H54 (cell line): ENCODE measurements at regions not wholly inside any gene's neighbourhood (a gene's known extent, or its start where the extent isn't known, plus 50 kb on each side); places are given as distances from the start of the nearest gene placed in this dataset.
"Not testable (repeated sequence)": the region's sequence is repeated elsewhere in the genome, so short reads cannot be mapped to it uniquely, and the experiment has no call there.

Source experiments
- DNase-seq: peaks from one replicate; pipeline ENCODE4 v3.0.0; 2011; ENCODE audit warnings: low spot score, mixed read lengths; ENCODE audit not compliant: insufficient read length
- FAIRE-seq: peaks from 3 replicates; lab custom pipeline; 2011; peaks lifted over from hg19 to GRCh38; lab: Jason Lieb, UNC
- POLR2A ChIP-seq: IDR thresholded peaks from 2 replicates; pipeline ENCODE4 v1.6.1; 2011; ENCODE audit warnings: low read depth, mild to moderate bottlenecking, low read length

DNA sequence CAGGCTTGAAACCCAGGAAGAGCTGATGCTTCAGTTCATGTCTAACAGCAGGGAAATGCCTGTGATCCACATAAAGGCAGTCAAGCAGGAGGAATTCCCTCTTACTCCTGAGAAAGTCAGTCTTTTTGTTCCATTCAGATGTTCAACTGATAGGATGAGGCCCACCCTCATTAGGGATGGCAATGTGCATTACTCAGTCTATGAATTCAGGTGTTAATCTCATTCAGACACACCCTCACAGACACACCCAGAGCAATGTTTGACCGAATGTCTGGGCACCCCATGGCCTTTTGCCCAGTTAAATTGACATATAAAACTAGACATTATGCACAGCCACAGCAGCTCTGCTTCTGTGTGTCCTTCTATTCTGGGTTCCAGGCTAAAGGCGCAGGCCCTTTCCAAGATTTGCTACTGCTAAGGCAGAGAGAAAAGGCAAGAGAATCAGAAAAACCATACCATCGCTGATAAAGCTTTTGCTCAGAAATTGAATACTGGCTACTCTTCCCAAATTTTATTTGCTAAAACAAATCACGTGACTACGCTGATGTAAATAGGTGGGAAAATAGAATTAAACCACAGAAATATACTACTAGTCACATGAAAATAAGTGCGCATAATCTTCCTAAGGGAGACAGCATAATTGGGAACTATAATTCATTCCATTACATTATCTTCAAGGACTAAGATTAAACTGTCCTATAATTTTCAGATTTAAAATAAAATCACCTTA lies 625.0 kb upstream of the MAN1A1 start:
- FAIRE-seq, result no peak
- DNase-seq, result no peak
- no peak for TF ChIP-seq POLR2A

DNA sequence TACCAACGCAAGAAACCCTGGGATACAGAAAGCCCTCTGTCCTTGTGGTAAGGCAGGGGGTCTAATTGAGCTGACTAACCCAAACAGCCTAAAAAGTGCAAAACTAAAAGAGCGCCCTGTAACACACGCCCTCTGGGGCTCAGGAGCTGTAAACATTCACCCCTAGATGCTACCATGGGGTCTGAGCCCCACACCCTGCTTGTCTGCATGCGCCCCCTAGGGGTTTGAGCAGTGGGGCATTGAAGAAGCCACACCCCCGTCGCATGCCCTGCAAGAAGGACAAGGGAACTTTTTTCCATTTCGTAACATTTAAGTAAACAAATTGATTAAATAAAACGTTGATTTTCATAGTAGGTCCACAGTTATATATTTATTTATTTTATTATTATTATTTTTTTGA lies 616.9 kb upstream of the MAN1A1 start:
- no peak for TF ChIP-seq POLR2A
- DNase-seq (no peak), FAIRE-seq (no peak)

DNA sequence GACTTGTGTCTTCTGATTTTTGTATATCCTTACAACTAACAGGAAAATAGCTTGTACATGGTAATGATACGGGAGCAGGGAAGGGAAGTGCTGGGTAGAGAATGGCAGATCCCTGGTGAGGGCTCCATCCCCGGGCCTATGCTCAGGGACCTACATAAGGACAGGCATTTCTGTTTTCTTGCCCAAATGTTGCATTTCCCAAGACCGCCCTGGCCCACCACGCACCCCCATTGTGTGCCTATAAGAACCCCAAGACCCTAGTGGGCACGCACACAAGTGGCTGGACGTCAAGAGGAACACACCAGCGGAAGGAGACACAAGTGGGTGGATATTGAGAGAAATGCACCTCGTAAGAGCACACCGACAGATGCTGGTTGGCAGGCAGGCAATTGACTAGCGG lies 616.3 kb upstream of the MAN1A1 start:
- no peak for FAIRE-seq
- no peak for DNase-seq
- TF ChIP-seq POLR2A, result no peak

DNA sequence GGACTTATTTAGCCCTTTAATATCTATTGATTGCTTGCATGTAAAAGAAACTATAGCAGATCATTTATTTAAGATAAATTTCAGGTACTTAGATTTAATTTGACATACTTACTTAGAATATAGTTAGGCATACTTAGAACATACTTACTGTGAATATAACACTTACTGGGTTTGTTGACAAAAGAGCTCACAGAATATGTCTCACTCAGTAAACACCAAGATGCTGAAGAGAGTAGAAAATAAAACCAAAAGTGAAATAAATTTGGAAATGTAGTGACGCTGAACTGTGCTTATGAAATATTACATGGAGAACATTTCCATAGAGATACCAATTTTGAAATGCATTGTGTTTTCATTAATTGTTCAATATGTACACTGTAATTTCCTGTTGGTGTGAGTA lies 615.4 kb upstream of the MAN1A1 start:
- FAIRE-seq (no peak), DNase-seq (no peak)
- no peak for TF ChIP-seq POLR2A

DNA sequence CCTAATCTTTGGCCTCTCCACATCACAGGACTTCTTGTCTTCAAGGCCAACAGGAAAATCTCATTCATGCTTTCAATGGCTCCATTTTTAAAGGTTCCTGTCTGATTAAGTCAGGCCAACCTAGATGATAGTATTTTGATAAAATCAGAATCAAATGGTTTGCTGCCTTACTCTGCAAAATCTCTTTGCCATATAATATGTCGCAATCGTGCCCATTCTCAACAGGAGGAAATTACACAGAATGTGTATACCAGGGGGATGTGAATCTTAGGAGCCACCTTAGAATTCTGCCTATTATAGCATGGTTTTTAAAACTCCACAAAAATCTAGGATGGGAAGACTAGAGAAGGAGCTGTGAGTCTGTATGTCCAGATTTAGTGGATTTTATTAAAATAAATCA lies 612.9 kb upstream of the MAN1A1 start:
- no peak for FAIRE-seq
- DNase-seq, result no peak
- no peak for TF ChIP-seq POLR2A

DNA sequence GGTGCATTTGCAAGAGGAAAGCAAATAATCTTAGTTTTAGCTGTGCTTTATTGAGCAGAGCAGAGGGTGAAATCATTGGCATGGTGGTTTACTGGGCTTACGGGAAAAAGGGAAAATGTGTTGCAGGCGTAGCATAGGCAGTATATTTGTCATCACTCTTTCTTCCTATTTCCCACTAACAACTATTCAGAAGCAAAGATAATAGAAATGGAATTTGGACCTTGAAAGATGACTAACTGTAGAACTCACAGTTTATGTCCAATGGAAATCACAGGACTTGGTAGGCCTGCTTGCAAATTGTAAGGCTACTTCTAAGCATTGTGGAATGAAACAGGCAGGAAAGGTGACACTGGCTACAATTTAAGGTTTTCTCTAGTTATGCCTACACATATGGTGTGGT lies 611.9 kb upstream of the MAN1A1 start:
- FAIRE-seq (no peak), DNase-seq (no peak)
- TF ChIP-seq POLR2A, result no peak

DNA sequence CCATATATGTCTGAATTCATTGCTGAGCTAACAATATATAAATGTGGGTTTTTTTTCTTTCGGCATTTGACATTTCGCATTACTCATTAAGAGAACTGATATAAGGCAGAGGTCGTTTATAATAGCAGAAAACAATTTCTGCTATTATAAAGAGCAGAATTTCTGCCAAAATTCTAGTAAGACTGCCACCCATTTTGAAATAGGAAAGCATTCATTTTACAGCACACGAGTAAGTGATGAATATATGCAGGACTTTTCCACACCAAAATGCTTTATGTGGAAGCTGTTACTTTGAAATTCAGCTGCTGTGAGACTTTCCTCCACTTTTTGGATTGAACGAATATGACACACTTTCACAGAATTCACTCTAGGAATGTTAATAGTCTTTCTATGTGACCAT lies 610.9 kb upstream of the MAN1A1 start:
- DNase-seq, result no peak
- no peak for FAIRE-seq
- no peak for TF ChIP-seq POLR2A

DNA sequence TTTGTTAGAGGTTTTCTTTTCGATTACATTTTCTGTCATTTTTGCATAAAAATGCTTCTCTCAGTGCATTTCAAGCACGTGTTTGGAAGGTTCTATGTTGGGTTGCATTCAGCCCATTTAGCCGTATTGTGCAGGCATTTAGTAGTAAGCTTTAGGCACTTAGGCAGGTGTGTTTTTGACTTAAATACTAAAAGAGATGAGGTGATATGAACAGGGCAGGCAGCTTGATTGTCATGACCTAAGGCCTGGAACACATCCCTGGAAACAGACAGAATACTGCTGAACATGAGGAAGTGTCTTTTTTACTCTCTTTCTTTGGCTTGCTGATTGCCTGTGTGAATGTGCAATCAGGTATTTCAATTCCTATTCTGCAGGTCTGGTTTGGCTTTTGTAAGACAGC lies 610.5 kb upstream of the MAN1A1 start:
- DNase-seq (no peak), FAIRE-seq (no peak)
- TF ChIP-seq POLR2A, result no peak

DNA sequence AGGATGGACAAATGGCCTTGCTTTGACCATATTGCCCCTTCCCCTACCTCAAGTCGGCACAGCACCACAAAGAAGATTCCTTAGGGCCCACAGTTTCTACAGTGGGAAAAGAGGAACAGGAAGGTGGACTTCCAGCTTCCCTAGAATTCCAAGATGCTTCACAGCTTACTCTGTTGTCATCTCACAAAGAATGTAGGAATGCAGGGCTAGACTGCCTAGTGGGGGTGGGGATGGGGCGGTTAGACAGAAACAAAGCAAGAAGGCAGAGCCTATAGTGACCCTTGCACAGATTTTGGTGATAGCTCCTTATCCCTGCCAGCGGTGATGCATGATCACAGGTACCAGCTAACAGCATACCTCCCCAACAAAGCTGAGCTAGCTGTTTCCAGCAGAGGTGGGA lies 607.6 kb upstream of the MAN1A1 start:
- FAIRE-seq (no peak), DNase-seq (no peak)
- no peak for TF ChIP-seq POLR2A

DNA sequence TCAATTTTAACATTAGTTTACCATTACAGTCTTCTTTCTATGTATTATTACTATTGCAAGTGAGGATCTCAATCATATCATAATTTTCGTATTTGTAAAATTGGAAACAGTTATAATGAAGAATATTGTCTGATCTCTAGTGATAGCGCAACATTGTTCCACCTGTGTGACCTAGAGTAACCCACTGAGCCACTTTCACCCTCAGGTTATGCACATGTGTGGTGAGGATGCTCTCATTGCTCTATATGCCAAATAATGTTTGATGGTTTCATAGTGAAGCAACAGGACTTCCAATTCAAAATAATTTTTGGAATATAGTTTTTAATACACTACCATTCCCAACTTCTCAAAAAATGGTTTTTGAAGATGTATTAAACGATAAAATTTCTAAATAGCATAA lies 603.1 kb upstream of the MAN1A1 start:
- FAIRE-seq (no peak), DNase-seq (no peak)
- TF ChIP-seq POLR2A, result no peak

DNA sequence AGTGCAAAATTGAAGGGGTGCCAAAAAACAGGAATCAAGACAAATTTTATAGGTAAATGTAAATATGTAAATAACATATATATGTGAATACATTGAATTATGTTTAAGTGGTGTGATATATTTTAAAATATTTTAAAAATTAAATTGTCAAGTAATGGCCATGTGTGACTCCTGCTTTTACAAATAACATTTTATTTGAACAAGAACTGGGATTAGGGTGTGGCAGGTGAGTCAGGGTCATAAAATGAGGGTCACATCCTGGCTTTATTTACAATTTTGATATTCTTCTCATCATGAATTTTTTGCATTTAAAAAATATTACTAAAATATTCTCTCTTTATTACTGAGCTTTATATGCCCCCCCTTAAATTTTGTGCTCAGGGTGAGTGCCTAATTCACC lies 601.1 kb upstream of the MAN1A1 start:
- no peak for TF ChIP-seq POLR2A

DNA sequence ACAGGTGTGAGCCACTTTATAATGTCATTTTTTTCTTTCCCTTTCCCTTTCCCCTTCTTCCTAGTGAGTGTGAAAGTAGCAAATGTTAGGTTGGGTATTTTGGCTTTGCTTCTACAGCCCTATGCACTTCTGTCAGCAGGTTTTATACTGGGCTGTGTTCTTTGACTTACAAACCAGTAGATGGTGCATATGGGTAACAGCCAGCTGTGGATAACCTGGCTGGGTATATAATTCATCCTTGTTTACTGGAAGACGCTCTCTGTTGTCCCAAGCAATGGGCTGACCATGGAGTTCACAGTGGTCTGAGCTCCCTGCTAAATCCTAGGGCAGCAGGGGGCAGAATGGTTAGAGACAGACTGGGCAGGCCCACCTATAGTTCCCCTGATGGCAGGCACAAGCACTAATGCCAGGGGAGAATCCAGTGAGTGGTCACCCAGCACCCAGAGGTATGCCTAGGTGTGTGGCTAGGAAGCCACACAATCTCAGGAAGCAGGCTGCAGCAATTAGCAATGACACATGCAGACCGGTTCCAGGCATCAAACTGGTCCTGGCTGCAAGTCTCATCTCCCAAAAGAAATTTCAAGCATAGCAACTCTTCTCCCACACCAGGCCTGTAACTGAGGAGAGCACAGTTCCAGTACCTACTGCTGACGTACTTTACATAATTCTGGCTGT lies 592.7 kb upstream of the MAN1A1 start:
- TF ChIP-seq POLR2A, result no peak
- DNase-seq, result no peak
- no peak for FAIRE-seq

More for the DNA sequence above, 601.1 kb upstream of the MAN1A1 start:
- FAIRE-seq, result no peak
- no peak for DNase-seq

DNA sequence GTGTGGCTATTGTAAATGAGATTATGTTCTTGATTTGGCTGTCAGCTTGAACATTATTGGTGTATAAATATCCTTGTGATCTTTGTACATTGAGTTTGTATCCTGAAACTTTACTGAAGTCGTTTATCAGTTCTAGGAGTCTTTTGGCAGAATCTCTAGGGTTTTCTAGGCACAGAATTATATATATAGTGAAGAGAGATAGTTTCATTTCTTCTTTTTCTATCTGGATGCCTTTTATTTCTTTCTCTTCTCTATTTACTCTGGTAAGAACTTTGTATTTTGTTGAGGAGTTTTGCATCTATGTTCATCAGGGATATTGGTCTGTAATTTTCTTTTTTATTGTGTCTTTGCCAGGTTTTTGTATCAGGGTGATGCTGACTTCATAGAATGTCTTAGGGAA lies 589.2 kb upstream of the MAN1A1 start:
- no peak for DNase-seq
- TF ChIP-seq POLR2A, result no peak
- FAIRE-seq, result no peak

DNA sequence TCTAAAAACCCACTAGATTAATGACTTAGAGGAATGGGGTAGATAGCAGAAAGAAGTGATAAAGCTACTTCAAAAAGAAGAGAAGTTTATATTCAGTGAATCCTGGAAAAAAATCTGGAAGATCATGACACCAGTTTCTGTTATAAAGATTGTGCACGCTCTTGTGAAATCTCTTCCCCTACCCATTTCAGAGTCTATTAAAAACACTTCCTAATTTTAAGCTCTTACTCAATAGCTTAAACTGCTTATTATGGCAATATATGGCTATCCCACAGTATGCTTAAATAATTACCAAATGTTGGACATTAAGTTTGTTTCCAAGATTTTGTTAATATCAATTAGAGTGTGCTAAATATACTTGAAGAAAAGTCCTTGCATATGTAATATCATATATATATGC lies 585.3 kb upstream of the MAN1A1 start:
- FAIRE-seq (no peak), DNase-seq (no peak)
- TF ChIP-seq POLR2A, result no peak

DNA sequence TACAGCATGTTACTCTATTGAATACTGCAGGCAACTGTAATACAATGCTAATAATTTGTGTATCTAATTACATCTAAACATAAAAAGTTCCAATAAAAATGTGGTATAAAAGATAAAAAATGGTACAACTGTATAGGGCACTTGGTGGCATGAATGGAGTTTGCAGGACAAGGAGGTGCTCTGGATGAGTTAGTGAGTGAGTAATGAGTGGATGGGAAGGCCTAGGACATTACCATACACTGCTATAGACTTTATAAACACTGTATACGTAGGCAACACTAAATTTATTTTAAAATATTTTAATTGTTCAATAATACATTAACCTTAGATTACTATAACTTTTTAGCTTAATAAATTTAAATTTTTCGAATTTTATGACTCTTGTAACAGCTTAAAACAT lies 579.6 kb upstream of the MAN1A1 start:
- TF ChIP-seq POLR2A, result no peak
- no peak for FAIRE-seq
- DNase-seq, result no peak

DNA sequence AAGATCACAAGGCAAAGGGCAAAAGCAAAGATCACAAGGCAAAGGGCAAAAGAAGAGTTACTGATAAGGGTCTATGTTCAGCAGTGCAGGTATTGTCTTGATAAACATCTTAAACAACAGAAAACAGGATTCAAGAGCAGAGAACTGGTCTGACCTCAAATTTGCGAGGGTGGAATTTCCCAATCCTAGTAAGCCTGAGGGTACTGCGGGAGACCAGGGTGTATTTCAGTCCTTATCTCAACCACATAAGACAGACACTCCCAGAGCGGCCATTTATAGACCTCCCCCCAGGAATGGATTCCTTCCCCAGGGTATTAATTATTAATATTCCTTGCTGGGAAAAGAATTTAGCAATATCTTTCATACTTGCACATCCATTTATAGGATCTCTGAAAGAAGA lies 575.3 kb upstream of the MAN1A1 start:
- not testable (repeated sequence) for FAIRE-seq, DNase-seq
